ENCODE measurements at regions not wholly inside any gene's neighbourhood (a gene's known extent, or its start where the extent isn't known, plus 50 kb on each side); places are given as distances from the start of the nearest gene placed in this dataset.

DNA sequence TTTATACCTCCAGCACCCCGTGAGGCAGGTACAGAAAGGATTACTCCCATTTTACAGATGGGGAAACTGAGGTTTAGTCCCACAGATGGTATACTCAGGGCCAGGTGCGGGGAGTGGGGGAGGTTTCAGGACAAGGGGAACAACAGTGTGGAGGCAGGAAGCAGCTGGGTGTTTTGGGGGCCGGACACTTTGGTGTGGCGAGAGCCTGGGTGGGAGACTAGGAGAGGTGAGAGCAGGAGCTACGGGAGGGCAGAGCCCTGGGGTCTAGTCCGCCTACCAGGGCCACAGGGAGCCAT lies 61.7 kb downstream of the DIO3 start:
- Histone ChIP-seq H4K20me1 (ENCODE audit: insufficient read depth) (no peaks in the 10 kb centered on the region), H3K36me3 (replicated peaks in 1 of 2; ENCODE audit: control insufficient read depth in 1 of 2, insufficient read depth in 2 of 2, low read length in 1 of 2) (no peaks in the 10 kb centered on the region), H3K4me3 (ENCODE audit: low read depth in 2 of 2, low read length in 1 of 2) (no peak overlapping the region), H2AFZ (ENCODE audit: low read depth) (no peak overlapping the region), H3F3A (replicated peaks; ENCODE audit: insufficient read depth) (no peaks in the 10 kb centered on the region), H3K4me2 (no peak overlapping the region), H3K4me1 (ENCODE audit: control insufficient read depth in 1 of 2, insufficient read depth in 2 of 2, low read depth in 1 of 2, low read length in 1 of 2) (peaks cover 0 to 16% of the 10 kb centered on the region in 2 experiments; a peak in 2 of 4 replicates), H3K79me2 (ENCODE audit: insufficient read depth) (no peaks in the 10 kb centered on the region), H3K9me2 (no peaks in the 10 kb centered on the region), H3K9ac (no peak overlapping the region), H3K9me3 (no peaks in the 10 kb centered on the region), H3K27ac (ENCODE audit: low read depth in 2 of 2, low read length in 1 of 2) (no peak overlapping the region), H3K27me3 (ENCODE audit: insufficient read depth) (no peaks in the 10 kb centered on the region)
- 49% methylated on average over 6 of the region's 6 CpGs for WGBS (ENCODE audit: low lambda C conversion rate)
- TF ChIP-seq RAD21 (IDR thresholded peaks at IDR 0.05; ENCODE audit: low read length) (no peak), POLR2AphosphoS5 (IDR thresholded peaks at IDR 0.05; ENCODE audit: low read depth, low read length) (no peak), EZH2phosphoT487 (IDR thresholded peaks at IDR 0.05; ENCODE audit: borderline replicate concordance, low read depth) (no peak), JUND (IDR thresholded peaks at IDR 0.05) (no peak), FOXM1 (IDR thresholded peaks at IDR 0.05; ENCODE audit: low read depth) (no peak), RXRA (IDR thresholded peaks at IDR 0.05; ENCODE audit: borderline replicate concordance, low read depth) (no peak), RCOR1 (IDR thresholded peaks at IDR 0.05; ENCODE audit: low read length) (no peak), NRF1 (IDR thresholded peaks at IDR 0.05; ENCODE audit: low read depth, low read length) (no peak), YY1 (IDR thresholded peaks at IDR 0.05; ENCODE audit: low read depth) (no peak)
- TF ChIP-seq, protein P1, sequence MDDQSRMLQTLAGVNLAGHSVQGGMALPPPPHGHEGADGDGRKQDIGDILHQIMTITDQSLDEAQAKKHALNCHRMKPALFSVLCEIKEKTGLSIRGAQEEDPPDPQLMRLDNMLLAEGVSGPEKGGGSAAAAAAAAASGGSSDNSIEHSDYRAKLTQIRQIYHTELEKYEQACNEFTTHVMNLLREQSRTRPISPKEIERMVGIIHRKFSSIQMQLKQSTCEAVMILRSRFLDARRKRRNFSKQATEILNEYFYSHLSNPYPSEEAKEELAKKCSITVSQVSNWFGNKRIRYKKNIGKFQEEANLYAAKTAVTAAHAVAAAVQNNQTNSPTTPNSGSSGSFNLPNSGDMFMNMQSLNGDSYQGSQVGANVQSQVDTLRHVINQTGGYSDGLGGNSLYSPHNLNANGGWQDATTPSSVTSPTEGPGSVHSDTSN (IDR thresholded peaks at IDR 0.05) = no peak
- TF ChIP-seq, protein P2, sequence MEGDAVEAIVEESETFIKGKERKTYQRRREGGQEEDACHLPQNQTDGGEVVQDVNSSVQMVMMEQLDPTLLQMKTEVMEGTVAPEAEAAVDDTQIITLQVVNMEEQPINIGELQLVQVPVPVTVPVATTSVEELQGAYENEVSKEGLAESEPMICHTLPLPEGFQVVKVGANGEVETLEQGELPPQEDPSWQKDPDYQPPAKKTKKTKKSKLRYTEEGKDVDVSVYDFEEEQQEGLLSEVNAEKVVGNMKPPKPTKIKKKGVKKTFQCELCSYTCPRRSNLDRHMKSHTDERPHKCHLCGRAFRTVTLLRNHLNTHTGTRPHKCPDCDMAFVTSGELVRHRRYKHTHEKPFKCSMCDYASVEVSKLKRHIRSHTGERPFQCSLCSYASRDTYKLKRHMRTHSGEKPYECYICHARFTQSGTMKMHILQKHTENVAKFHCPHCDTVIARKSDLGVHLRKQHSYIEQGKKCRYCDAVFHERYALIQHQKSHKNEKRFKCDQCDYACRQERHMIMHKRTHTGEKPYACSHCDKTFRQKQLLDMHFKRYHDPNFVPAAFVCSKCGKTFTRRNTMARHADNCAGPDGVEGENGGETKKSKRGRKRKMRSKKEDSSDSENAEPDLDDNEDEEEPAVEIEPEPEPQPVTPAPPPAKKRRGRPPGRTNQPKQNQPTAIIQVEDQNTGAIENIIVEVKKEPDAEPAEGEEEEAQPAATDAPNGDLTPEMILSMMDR (IDR thresholded peaks at IDR 0.05) = no peak
- TF ChIP-seq, protein P3, sequence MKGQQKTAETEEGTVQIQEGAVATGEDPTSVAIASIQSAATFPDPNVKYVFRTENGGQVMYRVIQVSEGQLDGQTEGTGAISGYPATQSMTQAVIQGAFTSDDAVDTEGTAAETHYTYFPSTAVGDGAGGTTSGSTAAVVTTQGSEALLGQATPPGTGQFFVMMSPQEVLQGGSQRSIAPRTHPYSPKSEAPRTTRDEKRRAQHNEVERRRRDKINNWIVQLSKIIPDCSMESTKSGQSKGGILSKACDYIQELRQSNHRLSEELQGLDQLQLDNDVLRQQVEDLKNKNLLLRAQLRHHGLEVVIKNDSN (IDR thresholded peaks at IDR 0.05; ENCODE audit: borderline replicate concordance, low read depth) = no peak
- ChIA-PET POLR2A (interaction anchor here (0.7 kb wide), 1 partner anchor 492 kb away, joined by 3 read pairs; no protein-coding TSS in a partner anchor), CTCF (interaction anchor here (0.8 to 1.5 kb wide), 6 partner anchors 39 to 1238 kb away, joined by 3 to 5 read pairs (median 4); no protein-coding TSS in a partner anchor)
- no peak for DNase-seq

DNA sequence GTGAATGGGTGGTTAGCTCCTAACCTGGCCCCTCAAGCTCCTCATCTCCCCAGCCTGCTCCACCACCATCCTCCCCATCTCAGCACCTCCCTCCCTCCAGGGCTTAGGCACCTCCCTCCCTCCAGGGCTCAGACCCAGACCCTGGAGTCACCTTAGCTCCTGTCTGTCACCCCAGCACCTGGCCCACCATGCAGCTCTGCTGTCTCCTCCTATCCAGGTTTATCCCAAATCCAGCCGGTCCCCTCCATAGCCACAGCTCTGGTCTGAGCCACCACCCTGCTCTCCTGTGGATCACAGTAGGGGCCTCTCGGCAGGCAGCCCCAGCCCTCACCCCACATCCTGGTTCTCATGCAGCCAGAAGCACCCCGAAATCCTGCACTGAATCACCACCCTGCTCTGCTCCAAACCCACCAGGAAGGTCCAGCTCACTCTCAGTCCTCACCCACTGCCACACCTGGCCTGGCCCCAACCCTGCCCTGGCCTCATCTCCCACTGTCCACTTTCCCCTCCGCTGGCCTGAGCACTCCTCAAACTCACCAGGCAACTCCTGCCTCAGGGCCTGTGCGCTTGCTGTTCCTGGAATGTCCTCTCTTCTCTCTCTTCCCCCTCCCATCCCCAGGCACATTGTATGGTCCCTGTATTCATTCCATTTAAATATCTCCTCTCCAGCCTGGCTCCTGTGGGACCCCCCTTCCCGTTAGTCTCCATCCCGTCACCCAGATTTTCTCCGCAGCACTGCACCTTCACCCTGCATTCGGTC lies 62.6 kb downstream of the DIO3 start:
- no peak overlapping the region for H3K27ac ChIP-seq (ENCODE audit: low read depth in 2 of 2, low read length in 1 of 2)
- H3K9ac ChIP-seq = no peak overlapping the region
- no peak overlapping the region for H3K4me3 ChIP-seq (ENCODE audit: low read depth in 2 of 2, low read length in 1 of 2)
- H3F3A ChIP-seq (replicated peaks; ENCODE audit: insufficient read depth) = no peaks in the 10 kb centered on the region
- ChIA-PET POLR2A (interaction anchor here (0.7 kb wide), 1 partner anchor 492 kb away, joined by 3 read pairs; no protein-coding TSS in a partner anchor), CTCF (interaction anchor here (0.8 to 1.5 kb wide), 6 partner anchors 40 to 1239 kb away, joined by 3 to 5 read pairs (median 4); no protein-coding TSS in a partner anchor)
- H3K9me2 ChIP-seq = no peaks in the 10 kb centered on the region
- H3K4me2 ChIP-seq = no peak overlapping the region
- no peaks in the 10 kb centered on the region for H3K9me3 ChIP-seq
- no peaks in the 10 kb centered on the region for H3K27me3 ChIP-seq (ENCODE audit: insufficient read depth)
- peak; percentile 35 for DNase-seq
- no peaks in the 10 kb centered on the region for H3K36me3 ChIP-seq (replicated peaks in 1 of 2; ENCODE audit: control insufficient read depth in 1 of 2, insufficient read depth in 2 of 2, low read length in 1 of 2)
- H3K4me1 ChIP-seq (ENCODE audit: control insufficient read depth in 1 of 2, insufficient read depth in 2 of 2, low read depth in 1 of 2, low read length in 1 of 2) = peaks cover 0 to 23% of the 10 kb centered on the region in 2 experiments; a peak in 2 of 4 replicates
- 68% methylated on average over 9 of the region's 9 CpGs for WGBS (ENCODE audit: low lambda C conversion rate)
- no peaks in the 10 kb centered on the region for H3K79me2 ChIP-seq (ENCODE audit: insufficient read depth)
- no peak overlapping the region for H2AFZ ChIP-seq (ENCODE audit: low read depth)
- no peaks in the 10 kb centered on the region for H4K20me1 ChIP-seq (ENCODE audit: insufficient read depth)
- no peak for TF ChIP-seq YY1 (IDR thresholded peaks at IDR 0.05; ENCODE audit: low read depth)
- TF ChIP-seq TAF1 (IDR thresholded peaks at IDR 0.05; ENCODE audit: borderline replicate concordance, low read depth, low read length) = no peak
- TF ChIP-seq EZH2phosphoT487 (IDR thresholded peaks at IDR 0.05; ENCODE audit: borderline replicate concordance, low read depth) = no peak
- TF ChIP-seq TEAD4 (IDR thresholded peaks at IDR 0.05; ENCODE audit: borderline replicate concordance, insufficient read depth) = no peak
- TF ChIP-seq RAD21 (IDR thresholded peaks at IDR 0.05; ENCODE audit: low read length) = no peak
- TF ChIP-seq, protein P2 (IDR thresholded peaks at IDR 0.05) = no peak
- no peak for TF ChIP-seq GATA2 (CRISPR knock-in tag; IDR thresholded peaks at IDR 0.05)
- no peak for TF ChIP-seq TCF12 (IDR thresholded peaks at IDR 0.05)
- no peak for TF ChIP-seq RCOR1 (IDR thresholded peaks at IDR 0.05; ENCODE audit: low read length)
- no peak for TF ChIP-seq GABPA (IDR thresholded peaks at IDR 0.05; ENCODE audit: low read depth)

All from SK-N-SH (cell line).